Activated T-cell treated with anti-CD3 and anti-CD28 coated beads, Interleukin-2, amount 50 U/mL, for 24 hours (primary cell): ENCODE measurements at regions not wholly inside any gene's neighbourhood (a gene's known extent, or its start where the extent isn't known, plus 50 kb on each side); places are given as distances from the start of the nearest gene placed in this dataset.

ENCODE experiments used
- DNase-seq: peaks from one replicate; pipeline ENCODE4 v3.0.0-alpha.2; 2020
- H3K27ac Mint-ChIP-seq: 2 replicates; pipeline ENCODE4 v1.8.0; 2020; ENCODE audit warnings: mild to moderate bottlenecking, mixed read lengths
- H3K27me3 Mint-ChIP-seq: 2 replicates; pipeline ENCODE4 v1.8.0; 2020; ENCODE audit warnings: mixed read lengths
- H3K36me3 Mint-ChIP-seq: 2 replicates; pipeline ENCODE4 v1.8.0; 2020; ENCODE audit warnings: low read depth, mixed read lengths
- H3K4me1 Mint-ChIP-seq: 2 replicates; pipeline ENCODE4 v1.8.0; 2020; ENCODE audit warnings: low read depth, mixed read lengths
- H3K4me3 Mint-ChIP-seq: 2 replicates; pipeline ENCODE4 v1.8.0; 2020; ENCODE audit warnings: mild to moderate bottlenecking, moderate library complexity, mixed read lengths
- H3K9me3 Mint-ChIP-seq: 2 replicates; pipeline ENCODE4 v1.8.0; 2020; ENCODE audit warnings: mixed read lengths

GRCh38 chr14:21995332-21995731 lies 321.7 kb upstream of the OR4E1 start:
- DNase-seq = no peak
- Mint-ChIP-seq H3K4me1 (peaks cover 42% of the 10 kb centered on the region), H3K9me3 (no peaks in the 10 kb centered on the region), H3K4me3 (no peak overlapping the region), H3K36me3 (peaks cover 6% of the 10 kb centered on the region), H3K27ac (peak overlapping the region; percentile 95), H3K27me3 (no peaks in the 10 kb centered on the region)

- H3K4me1 Mint-ChIP-seq = peaks cover 43% of the 10 kb centered on the region
- H3K27me3 Mint-ChIP-seq = no peaks in the 10 kb centered on the region
- no peak overlapping the region for H3K4me3 Mint-ChIP-seq
- peak overlapping the region; percentile 59 for H3K27ac Mint-ChIP-seq
- no peak for DNase-seq
- H3K36me3 Mint-ChIP-seq = peaks cover 6% of the 10 kb centered on the region
- no peaks in the 10 kb centered on the region for H3K9me3 Mint-ChIP-seq
Observed at GRCh38 chr14:21993837-21994236, 320.2 kb upstream of the OR4E1 start.

- no peak for DNase-seq
- Mint-ChIP-seq H3K4me1 (peaks cover 50% of the 10 kb centered on the region), H3K36me3 (peaks cover 6% of the 10 kb centered on the region), H3K4me3 (peak overlapping the region; percentile 53), H3K27me3 (no peaks in the 10 kb centered on the region), H3K9me3 (no peaks in the 10 kb centered on the region), H3K27ac (peak overlapping the region; percentile 17)
Observed at GRCh38 chr14:21993070-21993469, 319.5 kb upstream of the OR4E1 start.

- H3K27ac Mint-ChIP-seq = peak overlapping the region; percentile 77
- H3K4me3 Mint-ChIP-seq = peak overlapping the region; percentile 38
- H3K4me1 Mint-ChIP-seq = peaks cover 49% of the 10 kb centered on the region
- H3K9me3 Mint-ChIP-seq = no peaks in the 10 kb centered on the region
- DNase-seq = no peak
- no peaks in the 10 kb centered on the region for H3K36me3 Mint-ChIP-seq
- no peaks in the 10 kb centered on the region for H3K27me3 Mint-ChIP-seq
Observed at GRCh38 chr14:21991130-21991529, 317.5 kb upstream of the OR4E1 start.

GRCh38 chr14:21990116-21990515 lies 316.5 kb upstream of the OR4E1 start:
- H3K9me3 Mint-ChIP-seq = no peaks in the 10 kb centered on the region
- DNase-seq = no peak
- H3K36me3 Mint-ChIP-seq = no peaks in the 10 kb centered on the region
- peaks cover 45% of the 10 kb centered on the region for H3K4me1 Mint-ChIP-seq
- H3K27ac Mint-ChIP-seq = peak overlapping the region; percentile 81
- no peaks in the 10 kb centered on the region for H3K27me3 Mint-ChIP-seq
- H3K4me3 Mint-ChIP-seq = peak overlapping the region; percentile 74

- Mint-ChIP-seq H3K4me1 (peaks cover 42% of the 10 kb centered on the region), H3K27ac (peak overlapping the region; percentile 95), H3K27me3 (no peaks in the 10 kb centered on the region), H3K36me3 (no peaks in the 10 kb centered on the region), H3K4me3 (peak overlapping the region; percentile 55), H3K9me3 (no peaks in the 10 kb centered on the region)
- no peak for DNase-seq
Observed at GRCh38 chr14:21989090-21989489, 315.5 kb upstream of the OR4E1 start.

- Mint-ChIP-seq H3K9me3 (no peaks in the 10 kb centered on the region), H3K4me3 (peak overlapping the region; percentile 53), H3K27me3 (no peaks in the 10 kb centered on the region), H3K36me3 (no peaks in the 10 kb centered on the region), H3K4me1 (peaks cover 42% of the 10 kb centered on the region), H3K27ac (peak overlapping the region; percentile 95)
- DNase-seq = no peak
Observed at GRCh38 chr14:21988413-21988812, 314.8 kb upstream of the OR4E1 start.

- H3K27ac Mint-ChIP-seq = peak overlapping the region; percentile 95
- no peaks in the 10 kb centered on the region for H3K9me3 Mint-ChIP-seq
- H3K27me3 Mint-ChIP-seq = no peaks in the 10 kb centered on the region
- H3K4me1 Mint-ChIP-seq = peaks cover 42% of the 10 kb centered on the region
- H3K4me3 Mint-ChIP-seq = peak overlapping the region; percentile 53
- DNase-seq = no peak
- H3K36me3 Mint-ChIP-seq = no peaks in the 10 kb centered on the region
Observed at GRCh38 chr14:21987937-21988336, 314.3 kb upstream of the OR4E1 start.

- no peaks in the 10 kb centered on the region for H3K36me3 Mint-ChIP-seq
- no peaks in the 10 kb centered on the region for H3K27me3 Mint-ChIP-seq
- peaks cover 35% of the 10 kb centered on the region for H3K4me1 Mint-ChIP-seq
- no peak overlapping the region for H3K27ac Mint-ChIP-seq
- DNase-seq = no peak
- H3K4me3 Mint-ChIP-seq = no peak overlapping the region
- no peaks in the 10 kb centered on the region for H3K9me3 Mint-ChIP-seq
Observed at GRCh38 chr14:21985081-21985480, 311.5 kb upstream of the OR4E1 start.

- no peak for DNase-seq
- Mint-ChIP-seq H3K27ac (peak overlapping the region; percentile 72), H3K4me3 (peak overlapping the region; percentile 78), H3K36me3 (no peaks in the 10 kb centered on the region), H3K4me1 (peaks cover 27% of the 10 kb centered on the region), H3K27me3 (peaks cover 2% of the 10 kb centered on the region), H3K9me3 (no peaks in the 10 kb centered on the region)
Observed at GRCh38 chr14:21978999-21979314, 305.3 kb upstream of the OR4E1 start.

- Mint-ChIP-seq H3K27me3 (peaks cover 2% of the 10 kb centered on the region), H3K9me3 (no peaks in the 10 kb centered on the region), H3K4me1 (peaks cover 27% of the 10 kb centered on the region), H3K27ac (peak overlapping the region; percentile 72), H3K4me3 (peak overlapping the region; percentile 78), H3K36me3 (no peaks in the 10 kb centered on the region)
- peak; percentile 71 for DNase-seq
Observed at GRCh38 chr14:21978184-21978998, 304.8 kb upstream of the OR4E1 start.

- Mint-ChIP-seq H3K27me3 (peaks cover 2% of the 10 kb centered on the region), H3K27ac (no peak overlapping the region), H3K36me3 (no peaks in the 10 kb centered on the region), H3K4me3 (no peak overlapping the region), H3K9me3 (no peaks in the 10 kb centered on the region), H3K4me1 (peaks cover 29% of the 10 kb centered on the region)
- no peak for DNase-seq
Observed at GRCh38 chr14:21974741-21975140, 301.1 kb upstream of the OR4E1 start.

- DNase-seq = peak; percentile 39
- Mint-ChIP-seq H3K36me3 (no peaks in the 10 kb centered on the region), H3K27me3 (no peaks in the 10 kb centered on the region), H3K4me1 (peaks cover 20% of the 10 kb centered on the region), H3K9me3 (no peaks in the 10 kb centered on the region), H3K4me3 (peak overlapping the region; percentile 56), H3K27ac (peak overlapping the region; percentile 80)
Observed at GRCh38 chr14:21965042-21965441, 291.4 kb upstream of the OR4E1 start.

GRCh38 chr14:21964180-21964579 lies 290.6 kb upstream of the OR4E1 start:
- Mint-ChIP-seq H3K27me3 (no peaks in the 10 kb centered on the region), H3K4me3 (no peak overlapping the region)

GRCh38 chr14:21960636-21961035 lies 287.0 kb upstream of the OR4E1 start:
- H3K4me3 Mint-ChIP-seq = no peak overlapping the region
- no peaks in the 10 kb centered on the region for H3K27me3 Mint-ChIP-seq
- H3K27ac Mint-ChIP-seq = no peak overlapping the region
- peaks cover 14% of the 10 kb centered on the region for H3K4me1 Mint-ChIP-seq
- no peaks in the 10 kb centered on the region for H3K9me3 Mint-ChIP-seq
- DNase-seq = no peak
- H3K36me3 Mint-ChIP-seq = no peaks in the 10 kb centered on the region

More at GRCh38 chr14:21964180-21964579, 290.6 kb upstream of the OR4E1 start:
- H3K4me1 Mint-ChIP-seq = peaks cover 16% of the 10 kb centered on the region
- no peaks in the 10 kb centered on the region for H3K9me3 Mint-ChIP-seq
- no peaks in the 10 kb centered on the region for H3K36me3 Mint-ChIP-seq
- no peak for DNase-seq
- H3K27ac Mint-ChIP-seq = peak overlapping the region; percentile 0
